ENCODE measurements at regions not wholly inside any gene's neighbourhood (a gene's known extent, or its start where the extent isn't known, plus 50 kb on each side); places are given as distances from the start of the nearest gene placed in this dataset.
"Not testable (repeated sequence)": the region's sequence is repeated elsewhere in the genome, so short reads cannot be mapped to it uniquely, and the experiment has no call there.

- not testable (repeated sequence) for DNase-seq (ENCODE audit: low spot score)
These were observed 401.2 kb downstream of the POTEH start for GRCh38 chr22:16090991-16091390.

- DNase-seq (ENCODE audit: low spot score) = not testable (repeated sequence)
These were observed 415.3 kb downstream of the POTEH start for GRCh38 chr22:16105121-16105520.

- DNase-seq (ENCODE audit: low spot score) = not testable (repeated sequence)
These were observed 441.6 kb downstream of the POTEH start for GRCh38 chr22:16131456-16131855.

GRCh38 chr22:16131918-16132317 is 442.1 kb downstream of the POTEH start:
- DNase-seq (ENCODE audit: low spot score) = no peak

- DNase-seq (ENCODE audit: low spot score) = not testable (repeated sequence)
These were observed 442.8 kb downstream of the POTEH start for GRCh38 chr22:16132598-16132997.

GRCh38 chr22:16146101-16146500 is 446.5 kb downstream of the CCT8L2 start:
- not testable (repeated sequence) for DNase-seq (ENCODE audit: low spot score)

GRCh38 chr22:16146916-16147315 is 445.7 kb downstream of the CCT8L2 start:
- DNase-seq (ENCODE audit: low spot score) = peak; percentile 6

- DNase-seq (ENCODE audit: low spot score) = peak; percentile 28
These were observed 415.3 kb downstream of the CCT8L2 start for GRCh38 chr22:16177287-16177686.

- not testable (repeated sequence) for DNase-seq (ENCODE audit: low spot score)
These were observed 408.7 kb downstream of the CCT8L2 start for GRCh38 chr22:16183864-16184263.

Data from globus pallidus (tissue), 1 donor.